ENCODE measurements at regions not wholly inside any gene's neighbourhood (a gene's known extent, or its start where the extent isn't known, plus 50 kb on each side); places are given as distances from the start of the nearest gene placed in this dataset.

DNA sequence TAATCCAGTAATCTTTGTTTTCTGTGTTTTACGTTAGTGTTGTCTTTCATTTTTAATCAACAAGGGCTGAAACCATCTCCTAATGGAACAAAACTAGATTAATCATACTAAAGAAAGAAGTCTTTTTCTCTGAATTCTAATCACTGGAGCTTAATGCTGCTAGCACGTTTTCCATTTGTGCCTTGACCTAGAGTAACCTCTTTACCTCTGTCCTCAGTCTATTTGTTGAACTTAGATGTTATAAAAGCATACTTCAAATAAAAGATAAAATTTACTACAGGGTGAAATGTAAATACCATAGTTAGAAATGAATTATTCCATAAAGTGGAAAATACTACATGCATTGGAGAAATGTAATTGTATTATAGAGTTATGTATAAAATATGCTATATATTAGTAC, 207.1 kb downstream of the NKX6-1 start:
- H2BK15ac ChIP-seq (ENCODE audit: low read depth, low read length), result no peak overlapping the region
- TF ChIP-seq, protein P1, sequence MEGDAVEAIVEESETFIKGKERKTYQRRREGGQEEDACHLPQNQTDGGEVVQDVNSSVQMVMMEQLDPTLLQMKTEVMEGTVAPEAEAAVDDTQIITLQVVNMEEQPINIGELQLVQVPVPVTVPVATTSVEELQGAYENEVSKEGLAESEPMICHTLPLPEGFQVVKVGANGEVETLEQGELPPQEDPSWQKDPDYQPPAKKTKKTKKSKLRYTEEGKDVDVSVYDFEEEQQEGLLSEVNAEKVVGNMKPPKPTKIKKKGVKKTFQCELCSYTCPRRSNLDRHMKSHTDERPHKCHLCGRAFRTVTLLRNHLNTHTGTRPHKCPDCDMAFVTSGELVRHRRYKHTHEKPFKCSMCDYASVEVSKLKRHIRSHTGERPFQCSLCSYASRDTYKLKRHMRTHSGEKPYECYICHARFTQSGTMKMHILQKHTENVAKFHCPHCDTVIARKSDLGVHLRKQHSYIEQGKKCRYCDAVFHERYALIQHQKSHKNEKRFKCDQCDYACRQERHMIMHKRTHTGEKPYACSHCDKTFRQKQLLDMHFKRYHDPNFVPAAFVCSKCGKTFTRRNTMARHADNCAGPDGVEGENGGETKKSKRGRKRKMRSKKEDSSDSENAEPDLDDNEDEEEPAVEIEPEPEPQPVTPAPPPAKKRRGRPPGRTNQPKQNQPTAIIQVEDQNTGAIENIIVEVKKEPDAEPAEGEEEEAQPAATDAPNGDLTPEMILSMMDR (conservative IDR thresholded peaks at IDR 0.05), result no peak
- H3K27ac Mint-ChIP-seq, result no peak overlapping the region
- H3K9me3 Mint-ChIP-seq, result peaks cover 10 to 14% of the 10 kb centered on the region in 2 experiments; a peak in 4 of 5 replicates
- no peak overlapping the region for H3T11ph ChIP-seq (ENCODE audit: low read length)
- no peaks in the 10 kb centered on the region; the same call in 1 of the 2 replicates for H3K27me3 Mint-ChIP-seq (ENCODE audit: low read depth)
- DNase-seq, result no peak
- H2BK12ac ChIP-seq (ENCODE audit: insufficient read length, low read depth, low read length), result no peak overlapping the region
- no peaks in the 10 kb centered on the region for H4K20me1 ChIP-seq (ENCODE audit: control insufficient read depth, insufficient read depth, insufficient read length)
- no peak overlapping the region for H3K4me3 Mint-ChIP-seq
- no peak overlapping the region for H4K91ac ChIP-seq (ENCODE audit: insufficient read length, low read depth, low read length)
- H2AK5ac ChIP-seq (ENCODE audit: insufficient read length, low read length), result no peak overlapping the region
- H3K9me3 ChIP-seq (ENCODE audit: control insufficient read depth, low read depth, low read length), result no peaks in the 10 kb centered on the region
- H3K23ac ChIP-seq (ENCODE audit: insufficient read length, low read depth, low read length), result no peak overlapping the region
- H2BK5ac ChIP-seq (ENCODE audit: insufficient read length, low read length), result no peak overlapping the region
- WGBS (ENCODE audit: extremely low coverage, insufficient read length, low lambda C conversion rate), result no CpG with 5 or more reads among the region's 2 CpGs
- H3K14ac ChIP-seq (ENCODE audit: insufficient read depth, low read length), result no peak overlapping the region
- no peak overlapping the region for H3K18ac ChIP-seq (ENCODE audit: insufficient read length, low read depth, low read length)
- no peaks in the 10 kb centered on the region for H3K79me1 ChIP-seq (ENCODE audit: insufficient read depth, low read depth, low read length, poor library complexity, severe bottlenecking)
- no peak overlapping the region for H4K5ac ChIP-seq (ENCODE audit: insufficient read length, low read depth, low read length)
- H3K4me1 Mint-ChIP-seq, result no peaks in the 10 kb centered on the region
- H2AFZ ChIP-seq (ENCODE audit: low read length), result no peak overlapping the region
- H4K8ac ChIP-seq (replicated peaks; ENCODE audit: insufficient read length, low read depth, low read length), result no peak overlapping the region
- no peak overlapping the region for H3K56ac ChIP-seq (ENCODE audit: insufficient read length, low read depth, low read length)
- H3K9ac ChIP-seq (ENCODE audit: extremely low read depth, insufficient read length, low read length), result no peak overlapping the region
- no peaks in the 10 kb centered on the region for H3K23me2 ChIP-seq (ENCODE audit: insufficient read length, low read depth, low read length, poor library complexity, severe bottlenecking)
- no peaks in the 10 kb centered on the region for H3K4me1 ChIP-seq (ENCODE audit: insufficient read depth, low read length)
- no peak overlapping the region for H3K4me2 ChIP-seq (ENCODE audit: insufficient read depth, insufficient read length, low read length)
- H3K36me3 Mint-ChIP-seq (ENCODE audit: insufficient read depth in 1 of 3, low read depth in 3 of 3), result peaks cover 7 to 34% (median 18%) of the 10 kb centered on the region in 3 experiments
- H3K27me3 ChIP-seq (ENCODE audit: insufficient read depth, low read length), result no peaks in the 10 kb centered on the region
- H2BK120ac ChIP-seq (ENCODE audit: low read depth, low read length, poor library complexity, severe bottlenecking), result no peak overlapping the region
- no peak overlapping the region for H3K27ac ChIP-seq (ENCODE audit: insufficient read length, low read depth, low read length)
- H3K79me2 ChIP-seq (ENCODE audit: insufficient read depth, low read length), result no peaks in the 10 kb centered on the region
- H3K4ac ChIP-seq (ENCODE audit: low read depth, low read length), result no peak overlapping the region
- no peak overlapping the region for H2BK20ac ChIP-seq (ENCODE audit: low read depth, low read length, poor library complexity, severe bottlenecking)
